OCI-LY3 (cell line): ENCODE measurements at regions not wholly inside any gene's neighbourhood (a gene's known extent, or its start where the extent isn't known, plus 50 kb on each side); places are given as distances from the start of the nearest gene placed in this dataset.

ENCODE experiments used
- H2AFZ ChIP-seq: fragments of 200-600, 300-600 bp; shearing (Covaris generic); 2 replicates; pipeline ENCODE4 v1.6.0; 2014; ENCODE audit warnings: antibody characterized with exemption, low read depth, low read length
- H3K27ac ChIP-seq: fragments of 200-600, 300-600 bp; sonication (generic); 2 replicates; pipeline ENCODE4 v1.5.1; 2014; ENCODE audit warnings: mild to moderate bottlenecking, low read length, moderate library complexity, mixed read lengths
- H3K27me3 ChIP-seq: fragments of 200-600, 300-600 bp; sonication (generic); 2 replicates; pipeline ENCODE4 v1.6.1; 2014; ENCODE audit warnings: low read depth, low read length, mixed read lengths
- H3K36me3 ChIP-seq: fragments of 200-600, 300-600 bp; sonication (generic); replicated peaks from 2 replicates; pipeline ENCODE3; 2014; ENCODE audit warnings: low read depth, low read length, mixed read lengths
- H3K4me1 ChIP-seq: fragments of 300-600, 200-600 bp; sonication (generic); 2 replicates; pipeline ENCODE4 v1.6.1; 2014; ENCODE audit warnings: low read length, mixed read lengths
- H3K4me2 ChIP-seq: fragments of 200-600, 300-600 bp; sonication (generic); 2 replicates; pipeline ENCODE4 v1.6.1; 2014; ENCODE audit warnings: low read length, mixed read lengths
- H3K4me3 ChIP-seq: fragments of 300-600, 200-600 bp; sonication (generic); 2 replicates; pipeline ENCODE4 v1.5.1; 2014; ENCODE audit warnings: antibody characterized with exemption, mild to moderate bottlenecking, low read length, moderate library complexity
- H3K79me2 ChIP-seq: fragments of 300-600, 200-600 bp; shearing (Covaris generic); 2 replicates; pipeline ENCODE4 v1.6.1; 2014; ENCODE audit warnings: mild to moderate bottlenecking, low read length, mixed read lengths
- H3K9ac ChIP-seq: fragments of 300-600, 200-600 bp; shearing (Covaris generic); 2 replicates; pipeline ENCODE4 v1.6.0; 2014; ENCODE audit warnings: mild to moderate bottlenecking, low read length, moderate library complexity
- H3K9me3 ChIP-seq: fragments of 200-600, 300-600 bp; shearing (Covaris generic); 2 replicates; pipeline ENCODE4 v1.6.1; 2014; ENCODE audit warnings: low read length, mixed read lengths; ENCODE audit not compliant: insufficient read depth
- H4K20me1 ChIP-seq: fragments of 200-600, 300-600 bp; sonication (generic); 2 replicates; pipeline ENCODE4 v1.6.1; 2016; ENCODE audit warnings: low read length, mixed read lengths; ENCODE audit not compliant: insufficient read depth
- CTCF ChIP-seq: fragments of 200-600, 300-600 bp; sonication (generic); IDR thresholded peaks from 2 replicates; pipeline ENCODE4 v1.5.1; 2014; ENCODE audit warnings: antibody characterized with exemption, low read length, low read depth
- EZH2phosphoT487 ChIP-seq: fragments of 200-600 bp; shearing (Covaris generic); IDR thresholded peaks from 2 replicates; pipeline ENCODE4 v1.6.1; 2018; ENCODE audit warnings: antibody characterized with exemption, mixed run types, low read depth

GRCh38 chr14:83101846-83102245, 1568.2 kb upstream of the SEL1L start:
- Histone ChIP-seq H3K36me3 (no peaks in the 10 kb centered on the region), H3K9me3 (no peaks in the 10 kb centered on the region), H3K4me3 (no peak overlapping the region), H2AFZ (no peak overlapping the region), H3K79me2 (no peaks in the 10 kb centered on the region), H4K20me1 (no peaks in the 10 kb centered on the region), H3K27ac (no peak overlapping the region), H3K9ac (no peak overlapping the region), H3K4me1 (no peaks in the 10 kb centered on the region), H3K27me3 (no peaks in the 10 kb centered on the region), H3K4me2 (no peak overlapping the region)
- TF ChIP-seq EZH2phosphoT487 (no peak), CTCF (no peak)

- Histone ChIP-seq H3K36me3 (no peaks in the 10 kb centered on the region), H3K9me3 (no peaks in the 10 kb centered on the region), H2AFZ (no peak overlapping the region), H3K79me2 (no peaks in the 10 kb centered on the region), H3K27me3 (no peaks in the 10 kb centered on the region), H3K27ac (no peak overlapping the region), H3K4me1 (no peaks in the 10 kb centered on the region), H3K9ac (no peak overlapping the region), H3K4me2 (no peak overlapping the region), H3K4me3 (no peak overlapping the region), H4K20me1 (no peaks in the 10 kb centered on the region)
- TF ChIP-seq EZH2phosphoT487 = no peak
- TF ChIP-seq CTCF = no peak
Measured at GRCh38 chr14:83118029-83118428, 1584.4 kb upstream of the SEL1L start.

- Histone ChIP-seq H3K27ac (no peak overlapping the region), H3K79me2 (no peaks in the 10 kb centered on the region), H3K9ac (no peak overlapping the region), H2AFZ (no peak overlapping the region), H3K36me3 (no peaks in the 10 kb centered on the region), H3K27me3 (no peaks in the 10 kb centered on the region), H3K4me2 (no peak overlapping the region), H3K4me1 (no peaks in the 10 kb centered on the region), H3K4me3 (no peak overlapping the region), H3K9me3 (no peaks in the 10 kb centered on the region), H4K20me1 (no peaks in the 10 kb centered on the region)
- TF ChIP-seq CTCF (no peak), EZH2phosphoT487 (no peak)
Measured at GRCh38 chr14:83120187-83120586, 1586.5 kb upstream of the SEL1L start.

- no peaks in the 10 kb centered on the region for H3K79me2 ChIP-seq
- no peaks in the 10 kb centered on the region for H4K20me1 ChIP-seq
- no peak overlapping the region for H3K9ac ChIP-seq
- H2AFZ ChIP-seq = no peak overlapping the region
- TF ChIP-seq EZH2phosphoT487 (no peak), CTCF (no peak)
- H3K4me3 ChIP-seq = no peak overlapping the region
- H3K4me2 ChIP-seq = no peak overlapping the region
- H3K27ac ChIP-seq = no peak overlapping the region
- H3K27me3 ChIP-seq = no peaks in the 10 kb centered on the region
- H3K36me3 ChIP-seq = no peaks in the 10 kb centered on the region
- no peaks in the 10 kb centered on the region for H3K4me1 ChIP-seq
- H3K9me3 ChIP-seq = no peaks in the 10 kb centered on the region
Measured at GRCh38 chr14:83126076-83126475, 1592.4 kb upstream of the SEL1L start.
